NCI-H2029 treated with DMSO at 0.1 percent for 48 hours (cell line): ENCODE measurements at regions not wholly inside any gene's neighbourhood (a gene's known extent, or its start where the extent isn't known, plus 50 kb on each side); places are given as distances from the start of the nearest gene placed in this dataset.
"Not testable (repeated sequence)": the region's sequence is repeated elsewhere in the genome, so short reads cannot be mapped to it uniquely, and the experiment has no call there.

Experiments used
- DNase-seq: peaks from one replicate; lab custom pipeline; 2025; lab: John Stamatoyannopoulos, UW

DNA sequence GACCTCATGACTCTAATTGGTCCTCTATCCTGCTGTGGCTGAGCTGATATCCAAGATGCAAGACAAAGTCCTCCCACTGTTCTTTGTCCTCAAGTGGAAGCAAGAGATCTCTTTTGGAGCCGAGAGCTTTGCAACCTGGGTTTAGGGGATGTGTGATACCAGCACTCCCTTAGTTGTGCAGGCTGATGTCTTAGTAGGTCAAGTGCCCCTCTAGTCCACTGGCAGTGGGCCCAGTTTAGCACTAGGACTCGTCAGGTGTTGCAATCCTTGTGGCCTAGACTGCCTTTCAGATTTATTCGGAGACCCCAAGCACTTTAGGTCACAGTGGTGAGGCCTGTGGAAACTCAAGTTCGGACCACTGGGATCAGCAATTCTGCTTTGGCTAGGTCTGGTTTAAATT, 64.0 kb downstream of the GPRASP3 start:
- peak; percentile 16 for DNase-seq

GRCh38 chrX:102787283-102787682, 66.7 kb downstream of the GPRASP3 start:
- no peak for DNase-seq

- DNase-seq, result no peak
Observed at GRCh38 chrX:102808336-102808735, 87.8 kb downstream of the GPRASP3 start.

DNA sequence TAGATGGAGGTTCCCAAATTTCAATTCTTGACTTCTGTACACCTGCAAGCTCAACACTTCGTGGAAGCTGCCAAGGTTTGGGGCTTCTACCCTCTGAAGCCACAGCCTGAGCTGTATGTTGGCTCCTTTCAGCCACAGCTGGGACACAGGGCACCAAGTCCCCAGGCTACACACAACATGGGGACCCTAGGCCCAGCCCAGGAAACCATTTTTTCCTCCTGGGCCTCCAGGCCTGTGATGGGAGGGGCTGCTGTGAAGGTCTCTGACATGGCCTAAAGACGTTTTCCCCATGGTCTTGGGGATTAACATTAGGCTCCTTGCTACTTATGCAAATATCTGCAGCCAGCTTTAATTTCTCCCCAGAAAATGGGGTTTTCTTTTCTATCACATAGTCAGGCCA, 97.7 kb downstream of the GPRASP3 start:
- not testable (repeated sequence) for DNase-seq

DNA sequence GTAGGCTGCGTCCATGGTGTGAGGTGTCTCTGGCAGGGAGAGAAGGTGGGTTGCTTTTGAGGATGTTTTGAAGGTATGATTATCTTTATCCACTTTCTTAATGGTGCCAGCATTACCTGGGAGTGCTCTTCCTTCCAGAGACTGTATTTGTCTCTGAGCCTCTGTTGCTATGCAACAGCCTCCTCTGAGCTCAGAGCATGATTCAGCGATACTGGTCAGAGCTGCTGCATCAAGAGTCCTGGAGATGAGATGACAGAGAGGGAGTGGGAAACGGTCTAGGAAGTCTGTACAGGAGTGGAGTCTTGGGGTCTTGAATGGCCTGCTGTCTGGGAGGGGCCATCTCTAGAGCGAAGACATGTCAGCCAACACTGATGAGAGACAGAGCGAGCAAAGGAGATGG, 104.4 kb upstream of the RAB40AL start:
- no peak for DNase-seq

- DNase-seq, result no peak
Observed at GRCh38 chrX:102833136-102833535, 103.9 kb upstream of the RAB40AL start.

DNA sequence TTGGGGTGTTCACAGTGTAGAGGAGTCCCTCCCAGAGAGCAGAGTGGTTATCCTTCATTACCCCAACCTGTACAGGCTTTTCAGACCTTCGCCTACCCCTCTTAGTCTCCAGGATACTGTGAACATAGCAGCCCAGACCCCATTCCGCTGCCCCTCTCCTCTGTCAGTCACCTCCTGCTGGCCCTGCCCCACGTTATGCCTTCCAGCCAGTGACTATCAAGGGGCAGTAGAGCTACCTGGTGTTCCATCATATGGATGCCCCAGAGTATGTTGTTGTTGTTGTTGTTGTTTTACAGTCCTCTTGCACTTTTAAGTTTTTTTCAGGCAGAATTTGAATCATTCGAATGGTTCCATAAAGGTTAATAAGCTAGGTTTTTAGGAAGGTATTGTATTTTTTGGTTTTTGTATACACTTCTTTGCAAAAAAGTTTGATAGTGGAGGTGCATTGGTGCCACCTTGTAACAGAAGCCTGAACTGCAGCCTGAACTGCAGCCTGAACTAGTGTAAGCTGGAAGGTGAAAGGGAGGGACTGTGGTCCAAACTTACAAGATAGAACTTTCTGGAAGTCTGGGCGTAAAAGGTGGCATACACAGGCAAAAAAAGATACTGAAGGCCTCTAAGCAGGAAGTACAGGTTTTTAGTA, 101.4 kb upstream of the RAB40AL start:
- no peak for DNase-seq

GRCh38 chrX:102837847-102838246, 99.2 kb upstream of the RAB40AL start:
- DNase-seq, result no peak

GRCh38 chrX:102840871-102841705, 96.0 kb upstream of the RAB40AL start:
- DNase-seq, result no peak

GRCh38 chrX:102841706-102842003, 95.4 kb upstream of the RAB40AL start:
- DNase-seq, result no peak

DNA sequence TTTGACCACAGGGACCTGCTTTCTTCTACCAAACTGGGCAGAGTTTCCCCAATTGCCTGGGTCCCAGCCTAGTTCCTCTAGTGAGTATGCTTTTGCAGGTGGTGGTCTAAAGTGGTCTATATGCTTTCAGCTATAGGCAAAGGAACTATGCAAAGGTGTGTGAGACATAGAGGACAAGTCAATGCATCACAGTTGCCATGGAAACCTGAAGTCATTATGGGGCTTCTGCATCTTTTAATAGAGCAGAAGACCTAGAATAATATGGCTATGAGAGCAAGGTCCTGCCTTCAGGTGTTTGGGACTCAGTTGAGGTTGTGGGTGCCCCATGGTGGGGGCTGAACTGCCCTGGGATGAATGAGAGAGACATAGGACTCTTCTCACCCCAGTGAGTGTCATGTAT, 92.1 kb upstream of the RAB40AL start:
- no peak for DNase-seq

DNA sequence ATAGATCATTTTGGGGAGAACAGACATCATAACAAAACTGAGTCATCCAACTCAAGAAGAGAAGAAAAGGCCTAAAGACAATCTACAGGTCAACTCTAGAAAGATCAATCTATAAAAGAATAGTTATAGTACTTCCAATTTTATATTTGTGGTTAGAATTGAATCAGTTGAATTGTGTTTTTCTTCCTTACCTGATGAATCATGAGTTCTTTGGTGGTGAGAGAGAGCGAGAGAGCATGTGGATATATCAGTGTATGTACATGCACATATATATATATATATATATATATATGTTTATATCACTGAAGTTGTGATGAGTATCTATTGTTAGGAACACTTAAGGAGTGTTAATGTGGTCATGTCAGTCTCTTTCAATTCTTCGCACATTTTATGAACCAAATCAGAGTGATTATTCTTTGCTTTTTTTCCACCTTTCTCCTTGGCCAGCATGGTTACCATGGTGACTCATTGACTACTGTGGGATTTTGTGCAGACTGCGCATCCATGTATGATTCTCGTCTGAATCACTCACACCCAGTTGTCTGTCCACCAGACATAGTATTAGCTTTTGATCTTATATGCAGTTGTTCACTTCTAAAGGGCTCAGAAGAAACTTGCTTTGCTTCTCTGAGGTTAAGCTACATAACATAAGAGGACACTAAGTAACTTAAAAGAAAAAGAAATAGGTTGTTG, 90.4 kb upstream of the RAB40AL start:
- DNase-seq, result no peak

DNA sequence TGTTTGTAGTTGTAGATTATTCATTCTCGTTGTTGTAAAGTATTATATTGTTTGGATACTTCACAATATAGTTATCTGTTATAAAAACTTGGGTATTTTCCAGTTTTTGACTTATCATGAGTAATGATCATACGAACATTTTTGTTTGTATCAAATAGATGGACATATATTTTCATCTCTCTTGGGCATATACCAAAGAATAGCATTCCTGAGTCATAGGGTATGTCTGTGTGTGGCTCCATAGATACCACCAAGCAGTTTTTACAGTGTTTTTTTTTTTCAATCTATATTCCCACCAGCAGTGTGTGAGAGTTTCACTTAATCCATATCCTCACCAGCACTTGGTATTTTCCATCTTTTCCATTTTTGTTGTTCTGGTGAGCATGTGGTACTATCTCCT, 89.7 kb upstream of the RAB40AL start:
- DNase-seq, result no peak

DNA sequence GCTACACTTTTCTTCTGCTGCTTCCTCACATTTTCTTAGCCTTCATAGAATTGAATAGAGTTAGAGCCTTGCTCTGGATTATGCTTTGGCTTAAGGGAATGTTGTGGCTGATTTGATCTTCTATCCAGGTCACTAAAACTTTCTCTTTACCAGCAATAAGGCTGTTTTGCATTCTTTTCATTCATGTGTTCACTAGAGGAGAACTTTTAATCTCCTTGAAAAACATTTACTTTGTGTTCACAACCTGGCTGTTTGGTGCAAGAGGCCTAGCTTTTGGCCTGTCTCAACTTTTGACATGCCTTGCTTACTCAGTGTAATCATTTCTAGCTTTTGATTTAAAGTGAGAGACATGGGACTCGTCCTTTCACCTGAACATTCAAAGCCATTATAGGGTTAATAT, 87.7 kb upstream of the RAB40AL start:
- DNase-seq, result no peak

GRCh38 chrX:102858826-102859549, 78.1 kb upstream of the RAB40AL start:
- DNase-seq, result not testable (repeated sequence)

GRCh38 chrX:102859550-102859871, 77.6 kb upstream of the RAB40AL start:
- DNase-seq, result no peak

GRCh38 chrX:102860235-102860634, 76.8 kb upstream of the RAB40AL start:
- no peak for DNase-seq

- DNase-seq, result peak; percentile 7
Observed at GRCh38 chrX:102863735-102864134, 73.3 kb upstream of the RAB40AL start.

GRCh38 chrX:102866981-102867656, 70.0 kb upstream of the RAB40AL start:
- DNase-seq, result no peak

- DNase-seq, result no peak
Observed at GRCh38 chrX:102883491-102883890, 53.6 kb upstream of the RAB40AL start.
